Fibroblast of pulmonary artery (primary cell): ENCODE measurements at regions not wholly inside any gene's neighbourhood (a gene's known extent, or its start where the extent isn't known, plus 50 kb on each side); places are given as distances from the start of the nearest gene placed in this dataset.

ENCODE experiments used
- DNase-seq: peaks from one replicate; pipeline ENCODE4 v3.0.0-alpha.2; 2010; ENCODE audit warnings: low read depth
- H3K4me3 ChIP-seq: replicated peaks from 2 replicates; pipeline ENCODE4 v1.5.1; 2011; ENCODE audit warnings: low read depth, mild to moderate bottlenecking, control low read depth, low read length, moderate library complexity
- TF ChIP-seq, protein P1 (sequence below): IDR thresholded peaks from 2 replicates; pipeline ENCODE4 v1.5.1; 2011; ENCODE audit warnings: mild to moderate bottlenecking, control low read depth, low read length, inconsistent platforms; ENCODE audit errors: missing control alignments

DNA sequence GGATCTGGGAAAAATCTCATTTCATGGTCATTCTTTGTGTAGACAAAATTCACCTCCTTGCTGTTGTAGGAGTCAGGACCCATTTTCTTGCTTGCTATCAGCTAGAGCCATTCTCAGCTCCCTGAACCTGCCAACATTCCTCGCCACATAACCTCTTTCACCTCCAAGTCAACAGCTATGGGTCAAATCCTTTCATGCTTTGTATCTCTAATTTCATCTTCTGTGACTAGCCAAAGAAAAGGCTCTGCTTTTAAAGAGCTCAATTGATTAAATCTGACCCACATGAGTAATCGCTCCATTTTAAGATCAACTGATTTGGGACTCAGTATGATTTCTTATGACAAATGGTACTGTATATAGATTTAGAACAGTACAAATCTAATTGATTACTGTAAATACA is 89.2 kb upstream of the FOXG1 start:
- TF ChIP-seq, protein P1, sequence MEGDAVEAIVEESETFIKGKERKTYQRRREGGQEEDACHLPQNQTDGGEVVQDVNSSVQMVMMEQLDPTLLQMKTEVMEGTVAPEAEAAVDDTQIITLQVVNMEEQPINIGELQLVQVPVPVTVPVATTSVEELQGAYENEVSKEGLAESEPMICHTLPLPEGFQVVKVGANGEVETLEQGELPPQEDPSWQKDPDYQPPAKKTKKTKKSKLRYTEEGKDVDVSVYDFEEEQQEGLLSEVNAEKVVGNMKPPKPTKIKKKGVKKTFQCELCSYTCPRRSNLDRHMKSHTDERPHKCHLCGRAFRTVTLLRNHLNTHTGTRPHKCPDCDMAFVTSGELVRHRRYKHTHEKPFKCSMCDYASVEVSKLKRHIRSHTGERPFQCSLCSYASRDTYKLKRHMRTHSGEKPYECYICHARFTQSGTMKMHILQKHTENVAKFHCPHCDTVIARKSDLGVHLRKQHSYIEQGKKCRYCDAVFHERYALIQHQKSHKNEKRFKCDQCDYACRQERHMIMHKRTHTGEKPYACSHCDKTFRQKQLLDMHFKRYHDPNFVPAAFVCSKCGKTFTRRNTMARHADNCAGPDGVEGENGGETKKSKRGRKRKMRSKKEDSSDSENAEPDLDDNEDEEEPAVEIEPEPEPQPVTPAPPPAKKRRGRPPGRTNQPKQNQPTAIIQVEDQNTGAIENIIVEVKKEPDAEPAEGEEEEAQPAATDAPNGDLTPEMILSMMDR: no peak
- DNase-seq: no peak
- no peak overlapping the region for H3K4me3 ChIP-seq

DNA sequence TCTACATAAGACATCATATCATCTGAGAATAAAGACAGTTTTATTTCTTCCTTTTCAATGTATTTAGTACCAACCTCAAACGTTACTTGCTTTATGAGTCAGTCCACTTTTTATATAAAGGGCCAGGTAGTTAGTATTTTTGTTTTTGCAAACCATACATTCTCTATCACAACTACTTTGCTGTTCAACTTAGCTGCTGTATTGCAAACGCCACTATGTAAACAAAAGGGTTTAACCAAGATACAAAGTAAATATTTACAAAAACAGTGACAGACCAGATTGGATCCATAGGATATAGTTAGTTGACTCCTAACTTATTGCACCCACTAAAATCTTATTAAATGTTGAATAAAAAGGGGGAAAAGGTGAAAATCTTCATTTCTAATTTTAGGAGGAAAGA is 87.7 kb upstream of the FOXG1 start:
- TF ChIP-seq, protein P1: no peak
- H3K4me3 ChIP-seq: no peak overlapping the region
- DNase-seq: no peak

DNA sequence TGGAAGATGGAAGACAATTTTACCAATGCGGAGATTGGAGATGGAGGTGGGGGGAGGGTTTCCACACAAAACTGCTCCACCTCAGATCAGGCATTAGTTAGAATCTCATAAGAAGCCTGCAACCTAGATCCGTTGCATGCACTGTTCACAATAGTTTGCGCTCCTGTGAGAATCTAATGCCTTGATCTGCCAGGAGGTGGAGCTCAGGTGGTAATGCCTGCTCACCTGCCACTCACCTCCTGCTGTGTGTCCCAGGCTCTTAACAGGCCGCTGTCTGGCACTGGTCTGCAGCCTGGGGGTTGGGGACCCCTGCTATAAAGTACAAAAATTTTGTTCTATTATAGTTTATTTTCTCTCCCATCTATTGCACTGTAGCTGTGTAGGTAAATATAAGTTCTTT is 84.9 kb upstream of the FOXG1 start:
- H3K4me3 ChIP-seq: no peak overlapping the region
- no peak for DNase-seq
- TF ChIP-seq, protein P1: no peak

DNA sequence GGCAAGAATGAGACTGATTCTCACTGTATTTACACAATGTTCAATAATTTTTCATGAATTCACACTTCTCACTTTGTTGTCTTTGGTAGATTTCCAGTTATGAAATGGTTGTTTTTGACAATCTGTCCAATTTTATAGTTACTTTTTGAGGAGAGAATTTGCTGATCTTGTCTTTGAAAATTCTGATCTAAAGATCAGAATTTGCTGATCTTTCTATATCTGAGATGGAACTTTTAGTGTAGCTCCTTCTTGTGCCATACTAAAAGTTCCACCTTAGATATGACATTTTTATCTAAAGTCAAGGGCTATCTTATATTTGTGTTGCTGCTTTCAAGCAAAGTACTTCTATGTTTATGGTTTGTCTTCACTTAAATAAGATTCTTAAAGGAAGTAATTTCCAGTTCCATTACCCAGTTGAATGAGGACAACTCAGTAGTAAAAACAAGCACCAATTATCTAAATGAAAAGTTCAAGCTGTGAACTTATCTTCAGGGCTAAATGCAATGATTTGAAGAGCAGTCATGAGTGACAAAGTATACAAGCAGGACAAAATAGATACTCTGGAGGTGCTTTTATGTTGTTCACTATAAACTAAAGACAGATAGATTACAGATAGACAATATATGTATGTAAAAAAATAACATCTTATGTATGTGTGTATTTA is 76.4 kb upstream of the FOXG1 start:
- TF ChIP-seq, protein P1: no peak
- no peak overlapping the region for H3K4me3 ChIP-seq
- no peak for DNase-seq

DNA sequence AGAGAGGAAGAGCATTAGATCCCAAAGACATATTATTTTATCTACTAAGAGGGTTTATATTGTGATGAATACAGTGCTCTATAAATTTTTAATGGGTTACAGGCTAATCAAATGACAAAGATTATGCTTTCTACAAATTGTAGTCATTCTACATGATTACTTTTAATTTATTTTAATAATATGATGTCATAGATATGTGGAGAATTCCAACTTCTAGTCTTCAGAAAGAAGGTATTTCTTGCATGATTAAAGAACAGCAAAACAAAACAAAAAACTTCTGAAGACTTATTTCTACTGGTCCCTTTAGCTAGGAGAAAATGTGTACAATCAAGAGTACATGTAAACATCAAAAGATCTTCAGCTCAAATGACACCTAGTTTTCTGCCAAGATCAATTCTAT is 71.5 kb upstream of the FOXG1 start:
- DNase-seq: no peak
- H3K4me3 ChIP-seq: no peak overlapping the region
- TF ChIP-seq, protein P1: no peak

DNA sequence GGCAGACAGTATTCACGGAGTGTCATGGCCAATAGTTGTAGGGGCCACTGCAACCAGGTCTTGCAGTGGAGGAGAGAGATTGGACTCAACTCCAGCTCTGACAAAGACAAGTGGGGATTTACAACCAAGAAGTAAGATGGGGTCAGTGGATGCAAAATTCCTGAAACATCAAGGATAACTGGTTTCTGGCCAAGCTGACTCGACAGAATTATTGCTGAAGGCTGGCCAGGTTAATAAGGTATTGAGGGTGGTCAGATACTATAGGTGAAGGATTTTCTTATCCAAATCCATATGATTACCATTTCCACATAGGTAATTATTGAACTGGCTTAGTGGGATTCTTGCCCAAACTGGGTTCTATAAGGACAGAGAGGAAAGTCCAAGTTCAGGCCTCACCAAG is 64.9 kb upstream of the FOXG1 start:
- DNase-seq: no peak
- no peak overlapping the region for H3K4me3 ChIP-seq
- TF ChIP-seq, protein P1: no peak

DNA sequence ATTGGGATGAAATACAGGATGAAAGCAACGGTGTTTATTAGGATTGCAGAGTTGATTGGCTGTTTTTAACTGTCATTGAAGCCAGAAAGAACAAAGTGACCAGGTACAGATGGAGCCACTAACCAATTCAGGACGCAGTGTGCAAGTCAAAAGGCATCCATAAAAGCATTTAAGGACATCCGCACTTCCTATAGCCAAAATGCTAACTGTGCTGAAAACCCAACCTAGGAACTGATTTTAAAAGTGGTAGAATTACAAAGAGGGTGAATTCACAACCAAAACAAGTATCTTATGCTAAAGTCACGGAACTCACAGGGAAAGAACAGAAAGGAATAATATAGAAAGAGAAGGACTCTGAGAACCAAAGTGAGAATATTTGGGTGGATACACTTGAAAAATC is 63.1 kb upstream of the FOXG1 start:
- TF ChIP-seq, protein P1: no peak

More for the DNA sequence above, 63.1 kb upstream of the FOXG1 start:
- no peak for DNase-seq
- no peak overlapping the region for H3K4me3 ChIP-seq
